Natural killer cell treated with Interleukin-12 subunit alpha and Interleukin-12 subunit beta and Interleukin-15 and Interleukin-18, amount 100 ng/mL, for 72 hours (primary cell): ENCODE measurements at regions not wholly inside any gene's neighbourhood (a gene's known extent, or its start where the extent isn't known, plus 50 kb on each side); places are given as distances from the start of the nearest gene placed in this dataset.

Experiments used
- ATAC-seq, 2 donors: fragments of 150-1000 bp; cut with Tn5 transposase in 1 of 2; sonication (Bioruptor Pico), chemical (Tn5 transposase) in 1 of 2; 2 replicates each; pipeline ENCODE4 v1.10.0; 2021
- DNase-seq: peaks from one replicate; pipeline ENCODE4 v3.0.0; 2022; ENCODE audit warnings: low spot score
- H3K27ac Mint-ChIP-seq, 2 donors: 1 replicate in 1 of 2; 2 replicates in 1 of 2; pipeline ENCODE4 v1.8.0; 2022; ENCODE audit warnings: mixed read lengths in 2 of 2, mild to moderate bottlenecking in 1 of 2, moderate library complexity in 1 of 2
- H3K27me3 Mint-ChIP-seq, 2 donors: 1 replicate in 1 of 2; 2 replicates in 1 of 2; pipeline ENCODE4 v1.8.0; 2022; ENCODE audit warnings: mixed read lengths in 2 of 2
- H3K36me3 Mint-ChIP-seq: one replicate; pipeline ENCODE4 v1.8.0; 2022; ENCODE audit warnings: mixed read lengths
- H3K4me1 Mint-ChIP-seq, 2 donors: 1 replicate in 1 of 2; 2 replicates in 1 of 2; pipeline ENCODE4 v1.8.0; 2022; ENCODE audit warnings: low read depth in 2 of 2, mixed read lengths in 2 of 2, mild to moderate bottlenecking in 1 of 2
- H3K4me3 Mint-ChIP-seq: one replicate; pipeline ENCODE4 v1.8.0; 2022; ENCODE audit warnings: mixed read lengths
- H3K9me3 Mint-ChIP-seq: 2 replicates; pipeline ENCODE4 v1.8.0; 2022; ENCODE audit warnings: mixed read lengths

DNA sequence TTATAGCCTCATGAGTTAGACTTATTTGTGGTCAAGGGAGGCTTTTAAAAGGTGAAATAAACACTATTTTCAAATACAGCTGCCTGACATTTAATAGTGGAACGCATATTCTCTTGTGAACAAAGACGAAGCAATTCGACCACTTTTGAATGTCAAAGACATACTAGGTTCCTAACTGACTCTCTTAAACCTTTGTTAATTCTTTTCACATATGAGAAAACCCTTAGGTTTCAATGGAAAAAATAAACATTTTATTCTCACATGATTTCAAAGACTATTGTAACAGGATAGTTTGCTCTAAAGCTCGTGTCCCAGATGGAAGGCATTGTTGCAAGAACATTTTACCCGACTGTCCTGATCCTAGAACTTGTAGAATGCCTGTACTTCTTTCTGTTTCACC lies 74.8 kb upstream of the BOC start:
- ATAC-seq, result no peak
- no peak for DNase-seq
- no peak overlapping the region for H3K27ac Mint-ChIP-seq
- peaks cover 4% of the 10 kb centered on the region in 2 donors for H3K4me1 Mint-ChIP-seq
- H3K9me3 Mint-ChIP-seq, result no peaks in the 10 kb centered on the region
- H3K4me3 Mint-ChIP-seq, result no peak overlapping the region
- peaks cover 0 to 6% of the 10 kb centered on the region in 2 donors for H3K27me3 Mint-ChIP-seq
- H3K36me3 Mint-ChIP-seq, result no peaks in the 10 kb centered on the region

DNA sequence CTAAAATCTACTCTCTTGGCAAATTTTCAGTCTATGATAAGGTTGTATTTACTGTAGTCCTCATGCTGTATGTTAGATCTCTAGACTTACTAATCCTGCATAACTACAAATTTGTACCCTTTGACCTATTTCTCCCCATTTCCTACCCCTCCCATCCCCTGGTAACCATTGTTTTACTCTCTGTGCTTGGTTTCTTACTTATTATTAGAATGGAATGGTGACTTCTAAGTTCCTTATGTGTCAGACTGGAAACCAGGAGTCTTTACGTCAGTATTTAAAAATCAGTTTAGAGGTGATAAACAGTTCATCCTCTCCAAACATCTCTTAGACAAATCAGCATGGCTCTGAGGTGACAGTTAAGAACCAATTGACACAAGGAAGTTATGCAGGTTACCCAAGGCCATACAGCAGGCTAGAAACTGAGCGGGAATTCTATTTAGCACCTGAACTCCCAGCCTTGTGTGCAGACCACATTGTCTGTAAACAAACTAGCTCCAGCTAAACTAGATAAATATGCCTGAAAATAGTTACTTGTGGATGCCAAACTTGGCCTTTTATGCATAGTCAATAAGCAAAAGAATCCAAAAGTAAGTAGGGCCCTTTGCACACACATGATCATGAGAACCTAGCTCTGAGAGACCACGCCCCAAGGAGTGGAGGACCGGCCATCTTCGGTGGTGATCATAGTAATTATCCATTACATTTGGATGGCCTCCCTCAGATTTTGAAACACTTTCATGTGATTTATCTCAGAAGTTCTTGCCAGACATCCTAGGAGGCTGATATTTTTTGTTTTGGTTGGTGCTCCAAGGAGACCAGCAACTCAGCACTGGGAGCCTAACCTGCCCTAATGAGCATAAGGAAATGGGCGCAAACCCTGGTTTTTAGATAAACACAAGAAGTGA lies 72.3 kb upstream of the BOC start:
- peaks cover 4% of the 10 kb centered on the region in 2 donors for H3K4me1 Mint-ChIP-seq
- no peaks in the 10 kb centered on the region for H3K36me3 Mint-ChIP-seq
- H3K9me3 Mint-ChIP-seq, result no peaks in the 10 kb centered on the region
- ATAC-seq (no peak), DNase-seq (no peak)
- H3K4me3 Mint-ChIP-seq, result no peak overlapping the region
- peaks cover 6 to 7% of the 10 kb centered on the region in 2 donors for H3K27me3 Mint-ChIP-seq
- H3K27ac Mint-ChIP-seq, result no peak overlapping the region

DNA sequence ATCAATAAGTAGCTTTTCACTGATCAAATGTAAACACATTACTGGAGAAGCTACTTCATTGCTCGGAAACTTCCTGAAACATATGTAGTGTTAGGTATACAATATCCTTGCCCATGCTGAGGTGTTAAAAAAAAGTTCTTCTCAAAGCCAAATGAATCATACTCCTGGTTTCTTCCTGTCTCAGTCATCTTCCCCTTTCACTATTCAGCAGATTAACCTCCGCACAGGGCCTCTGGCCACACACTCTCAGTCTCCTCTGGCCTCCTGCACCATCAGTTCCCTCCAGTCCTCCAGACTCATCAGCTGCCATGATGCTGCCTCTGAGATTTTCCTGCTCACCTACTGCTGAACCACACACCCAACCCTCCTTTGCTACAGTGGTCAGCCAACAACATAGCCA lies 70.5 kb upstream of the BOC start:
- ATAC-seq (peak; percentile 57 to 63), DNase-seq (no peak)
- Mint-ChIP-seq H3K27ac (no peak overlapping the region), H3K36me3 (no peaks in the 10 kb centered on the region), H3K4me3 (no peak overlapping the region), H3K27me3 (peaks cover 6 to 16% of the 10 kb centered on the region in 2 donors), H3K9me3 (no peaks in the 10 kb centered on the region), H3K4me1 (peaks cover 4% of the 10 kb centered on the region in 2 donors)

DNA sequence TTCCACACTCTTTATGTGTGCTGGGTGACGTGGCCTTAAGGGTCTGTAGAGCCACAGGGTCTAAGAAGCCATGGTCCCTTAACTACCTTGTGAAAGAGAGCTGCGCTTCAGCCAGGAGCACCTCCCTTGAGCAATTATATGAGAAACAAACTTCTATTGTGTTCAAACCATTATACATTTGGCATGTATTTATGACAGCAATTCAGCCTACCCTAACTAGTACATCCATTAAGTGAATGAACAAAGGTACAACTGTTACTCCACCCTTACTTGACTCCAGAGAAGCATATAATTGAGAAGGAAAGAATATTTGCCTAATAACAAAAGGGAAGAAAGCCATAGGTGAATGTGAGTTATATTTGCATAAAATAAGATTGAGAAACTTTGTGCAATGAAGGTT lies 69.8 kb upstream of the BOC start:
- Mint-ChIP-seq H3K9me3 (no peaks in the 10 kb centered on the region), H3K27ac (no peak overlapping the region), H3K4me3 (no peak overlapping the region), H3K4me1 (peaks cover 4% of the 10 kb centered on the region in 2 donors), H3K36me3 (no peaks in the 10 kb centered on the region), H3K27me3 (peaks cover 8 to 23% of the 10 kb centered on the region in 2 donors)
- no peak for DNase-seq
- no peak for ATAC-seq

DNA sequence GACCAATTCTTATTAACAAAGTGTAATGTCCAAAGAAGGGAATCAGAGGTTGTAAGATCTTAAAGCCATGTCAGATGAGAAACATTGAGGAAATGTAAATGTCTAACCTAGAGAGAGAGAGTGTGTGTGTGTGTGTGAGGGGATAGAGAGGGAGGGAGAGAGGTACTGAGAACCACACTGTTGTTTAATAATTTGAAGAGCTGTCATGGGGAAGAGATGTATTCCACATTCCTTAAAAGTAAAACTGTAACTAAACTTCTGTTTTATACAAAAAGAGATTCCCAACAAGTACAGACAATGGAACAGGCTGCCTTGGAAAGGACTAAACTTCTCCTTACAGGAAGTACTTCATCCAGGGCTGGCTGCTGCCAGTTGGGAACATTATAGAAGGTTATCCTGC lies 68.9 kb upstream of the BOC start:
- Mint-ChIP-seq H3K4me3 (no peak overlapping the region), H3K9me3 (no peaks in the 10 kb centered on the region), H3K27ac (no peak overlapping the region), H3K36me3 (no peaks in the 10 kb centered on the region), H3K4me1 (peaks cover 4% of the 10 kb centered on the region in 2 donors), H3K27me3 (peaks cover 7 to 26% of the 10 kb centered on the region in 2 donors)
- ATAC-seq (no peak), DNase-seq (no peak)

DNA sequence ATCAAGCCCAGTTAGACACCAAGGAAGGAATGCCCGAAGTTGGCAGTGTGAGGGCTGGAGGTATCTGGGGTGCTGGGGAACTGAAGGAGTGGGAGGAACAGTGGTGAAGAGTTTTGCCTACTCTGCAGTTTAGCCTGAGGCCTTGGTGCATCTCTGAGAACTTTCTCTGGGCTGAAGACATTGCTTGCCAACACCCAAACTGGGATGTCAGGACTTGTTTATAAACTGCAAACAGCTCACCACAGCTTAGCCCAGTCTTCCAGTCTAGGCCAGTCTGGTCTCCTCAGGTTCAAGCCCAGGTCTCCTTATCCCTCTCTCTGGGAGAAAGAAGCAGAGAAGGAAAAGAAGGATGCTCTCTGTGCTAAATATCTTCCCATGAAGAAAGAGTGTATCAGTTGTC lies 68.0 kb upstream of the BOC start:
- ATAC-seq (no peak), DNase-seq (no peak)
- Mint-ChIP-seq H3K36me3 (no peaks in the 10 kb centered on the region), H3K27ac (no peak overlapping the region), H3K9me3 (no peaks in the 10 kb centered on the region), H3K27me3 (peaks cover 13 to 34% of the 10 kb centered on the region in 2 donors), H3K4me1 (peaks cover 4% of the 10 kb centered on the region in 2 donors), H3K4me3 (no peak overlapping the region)

DNA sequence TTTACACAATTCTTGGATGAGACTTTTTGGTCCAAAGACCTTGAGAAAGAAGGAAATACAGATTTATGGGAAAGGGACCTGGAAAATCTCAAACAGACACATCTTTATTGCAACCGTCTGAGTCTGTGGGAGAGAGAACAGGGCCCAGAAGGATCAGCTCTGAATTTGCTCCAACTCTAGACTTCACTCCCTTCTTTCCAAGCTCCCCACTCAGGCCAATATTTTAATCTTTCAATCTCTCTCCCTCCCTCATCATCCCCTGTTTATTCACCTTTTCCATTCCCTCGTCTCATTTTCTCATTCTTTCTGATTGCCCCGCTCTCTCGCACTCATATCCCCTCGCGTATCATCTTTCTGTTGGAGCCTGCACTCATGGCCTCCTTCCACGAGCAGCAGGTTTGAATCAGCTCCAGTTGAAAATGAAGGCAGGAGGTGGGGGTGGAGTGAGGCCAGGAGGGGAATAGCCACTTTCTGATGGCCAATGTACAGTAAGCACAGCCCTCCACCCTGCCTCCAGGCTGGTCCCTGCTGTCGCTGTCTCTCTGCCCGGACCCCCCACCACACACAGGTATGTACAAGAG lies 63.6 kb upstream of the BOC start:
- H3K9me3 Mint-ChIP-seq, result no peaks in the 10 kb centered on the region
- DNase-seq (no peak), ATAC-seq (no peak)
- no peaks in the 10 kb centered on the region for H3K4me1 Mint-ChIP-seq
- no peak overlapping the region for H3K4me3 Mint-ChIP-seq
- peaks cover 19 to 34% of the 10 kb centered on the region in 2 donors for H3K27me3 Mint-ChIP-seq
- no peak overlapping the region for H3K27ac Mint-ChIP-seq
- H3K36me3 Mint-ChIP-seq, result no peaks in the 10 kb centered on the region

DNA sequence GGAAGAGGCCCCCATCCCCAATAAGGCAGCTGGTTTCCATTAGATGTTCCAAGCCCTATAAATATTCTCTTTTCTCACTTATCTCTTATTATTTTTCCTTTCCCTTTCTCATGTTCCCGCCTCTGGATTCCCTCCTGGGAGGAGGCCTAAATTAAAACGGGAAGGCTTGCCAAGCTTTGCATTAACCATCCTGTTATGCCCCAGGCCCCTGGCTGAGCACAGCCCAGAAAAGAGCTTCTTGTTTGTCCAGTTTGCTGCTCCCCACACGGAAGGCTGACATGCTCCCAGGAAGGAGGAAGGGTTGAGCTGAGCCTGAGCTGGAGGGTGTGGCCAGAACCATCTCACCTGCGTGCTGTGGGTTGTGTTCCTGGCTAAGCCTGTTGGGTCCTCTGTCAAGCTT lies 63.1 kb upstream of the BOC start:
- H3K27me3 Mint-ChIP-seq, result peaks cover 19 to 34% of the 10 kb centered on the region in 2 donors
- no peaks in the 10 kb centered on the region for H3K36me3 Mint-ChIP-seq

DNA sequence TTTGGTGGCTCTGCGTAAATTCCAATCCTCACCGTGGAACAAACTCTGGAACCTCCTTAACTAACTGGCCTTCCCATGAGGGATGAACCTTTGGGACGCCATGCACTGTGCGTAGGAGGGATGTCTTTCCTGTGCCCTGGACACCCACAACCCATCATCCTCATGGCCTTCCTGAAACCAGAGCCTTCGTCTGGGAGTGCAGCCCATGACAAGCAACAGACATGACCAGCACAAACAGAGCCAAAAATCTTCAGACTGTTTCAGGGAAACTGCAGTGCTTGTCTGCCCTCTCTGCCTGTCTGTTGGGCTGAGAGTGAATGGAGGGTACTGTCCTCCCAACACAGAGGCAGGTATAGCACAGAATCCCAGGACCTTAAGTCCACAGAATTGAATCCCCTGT lies 61.1 kb upstream of the BOC start:
- ATAC-seq, result no peak
- Mint-ChIP-seq H3K4me1 (no peaks in the 10 kb centered on the region), H3K27me3 (peaks cover 19 to 30% of the 10 kb centered on the region in 2 donors), H3K4me3 (no peak overlapping the region), H3K9me3 (no peaks in the 10 kb centered on the region), H3K36me3 (no peaks in the 10 kb centered on the region), H3K27ac (no peak overlapping the region)
- DNase-seq, result no peak

More for the DNA sequence above, 63.1 kb upstream of the BOC start:
- H3K27ac Mint-ChIP-seq, result no peak overlapping the region
- no peaks in the 10 kb centered on the region for H3K4me1 Mint-ChIP-seq
- no peak for ATAC-seq
- H3K9me3 Mint-ChIP-seq, result no peaks in the 10 kb centered on the region
- no peak for DNase-seq
- no peak overlapping the region for H3K4me3 Mint-ChIP-seq

DNA sequence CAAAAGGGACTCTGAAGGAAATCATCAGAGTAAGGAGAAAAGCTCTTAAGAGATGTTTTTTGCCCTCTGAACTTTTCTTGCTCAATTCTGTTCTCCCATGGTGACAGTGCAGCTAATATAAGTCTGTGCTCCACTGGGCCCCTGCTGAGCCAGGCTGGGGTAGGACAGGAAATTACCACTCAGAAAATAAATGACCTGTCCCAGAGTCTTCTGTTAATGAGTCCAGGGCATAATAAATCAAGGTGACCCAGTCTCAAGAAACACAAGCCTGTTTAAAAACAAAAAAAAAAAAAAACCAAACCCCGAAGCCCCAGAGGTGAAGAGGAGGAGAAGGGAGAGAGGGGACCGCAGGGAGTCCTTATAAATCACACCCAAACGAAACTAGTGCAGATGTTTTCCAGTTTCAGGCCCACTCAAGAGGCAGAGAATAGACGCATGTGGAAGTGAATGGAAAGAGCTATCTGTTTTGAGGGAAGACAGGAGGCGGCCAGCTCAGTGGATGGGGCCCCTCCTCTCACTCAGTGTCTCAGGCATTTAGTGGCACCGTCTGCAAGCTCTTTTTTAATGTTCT lies 59.8 kb upstream of the BOC start:
- no peak for DNase-seq
- peaks cover 17% of the 10 kb centered on the region in 2 donors for H3K27me3 Mint-ChIP-seq
- no peaks in the 10 kb centered on the region for H3K36me3 Mint-ChIP-seq
- no peak overlapping the region for H3K27ac Mint-ChIP-seq
- no peak for ATAC-seq
- no peak overlapping the region for H3K4me3 Mint-ChIP-seq
- H3K4me1 Mint-ChIP-seq, result peaks cover 0 to 2% of the 10 kb centered on the region in 2 donors
- no peaks in the 10 kb centered on the region for H3K9me3 Mint-ChIP-seq

DNA sequence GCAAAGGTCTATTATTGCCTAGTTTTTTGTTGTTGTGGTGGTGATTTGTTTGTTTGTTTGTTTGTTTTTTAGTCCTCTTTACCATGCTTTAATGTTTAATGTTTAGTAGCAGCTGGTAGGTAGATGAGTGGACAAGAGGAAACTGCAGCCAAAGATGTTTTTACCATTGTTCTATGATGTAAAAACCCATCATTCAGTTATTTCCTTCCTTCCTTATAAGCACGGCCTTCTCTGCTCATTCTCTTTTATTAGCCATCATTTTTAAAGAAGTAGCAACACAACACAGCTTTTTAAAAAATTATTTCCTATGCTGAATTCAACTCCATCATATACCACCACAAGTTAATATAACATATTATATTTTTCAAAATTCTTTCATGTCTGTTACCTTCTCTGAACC lies 58.5 kb upstream of the BOC start:
- H3K4me3 Mint-ChIP-seq, result no peak overlapping the region
- no peak overlapping the region for H3K27ac Mint-ChIP-seq
- DNase-seq, result no peak
- ATAC-seq, result no peak
- no peaks in the 10 kb centered on the region for H3K9me3 Mint-ChIP-seq
- H3K4me1 Mint-ChIP-seq, result peaks cover 0 to 2% of the 10 kb centered on the region in 2 donors
- no peaks in the 10 kb centered on the region for H3K36me3 Mint-ChIP-seq
- peaks cover 10 to 12% of the 10 kb centered on the region in 2 donors for H3K27me3 Mint-ChIP-seq

DNA sequence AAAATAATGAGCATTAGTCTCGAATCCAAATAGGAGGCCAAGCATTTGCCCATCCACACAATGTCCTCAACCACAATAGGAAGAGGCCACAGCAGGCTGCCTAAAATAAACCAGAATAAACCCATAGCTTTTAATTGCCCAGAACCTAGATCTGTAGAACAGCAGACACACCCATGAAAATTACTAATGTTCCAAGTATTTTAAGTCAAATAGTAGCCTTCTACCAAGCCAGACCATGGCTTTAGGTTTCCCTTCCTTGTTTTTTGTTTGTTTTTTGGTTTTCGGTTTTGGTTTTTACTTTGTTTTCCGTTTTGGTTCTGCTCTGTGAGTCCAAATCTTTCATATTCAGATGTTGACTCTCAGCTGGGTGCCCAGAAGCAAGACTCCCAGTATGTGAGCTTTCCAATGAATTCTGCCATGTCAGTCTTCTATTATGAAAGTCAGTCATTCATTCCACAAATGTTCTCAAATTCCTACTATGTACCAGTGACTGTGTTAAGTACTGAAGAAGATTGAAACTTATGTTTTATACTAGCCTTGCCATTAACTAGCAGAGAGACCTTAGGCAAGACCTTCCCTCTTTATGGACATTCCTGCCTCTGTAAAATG lies 57.8 kb upstream of the BOC start:
- Mint-ChIP-seq H3K4me1 (peaks cover 0 to 2% of the 10 kb centered on the region in 2 donors), H3K27me3 (peaks cover 6 to 8% of the 10 kb centered on the region in 2 donors), H3K27ac (no peak overlapping the region), H3K36me3 (no peaks in the 10 kb centered on the region), H3K4me3 (no peak overlapping the region), H3K9me3 (no peaks in the 10 kb centered on the region)
- ATAC-seq (no peak), DNase-seq (no peak)

DNA sequence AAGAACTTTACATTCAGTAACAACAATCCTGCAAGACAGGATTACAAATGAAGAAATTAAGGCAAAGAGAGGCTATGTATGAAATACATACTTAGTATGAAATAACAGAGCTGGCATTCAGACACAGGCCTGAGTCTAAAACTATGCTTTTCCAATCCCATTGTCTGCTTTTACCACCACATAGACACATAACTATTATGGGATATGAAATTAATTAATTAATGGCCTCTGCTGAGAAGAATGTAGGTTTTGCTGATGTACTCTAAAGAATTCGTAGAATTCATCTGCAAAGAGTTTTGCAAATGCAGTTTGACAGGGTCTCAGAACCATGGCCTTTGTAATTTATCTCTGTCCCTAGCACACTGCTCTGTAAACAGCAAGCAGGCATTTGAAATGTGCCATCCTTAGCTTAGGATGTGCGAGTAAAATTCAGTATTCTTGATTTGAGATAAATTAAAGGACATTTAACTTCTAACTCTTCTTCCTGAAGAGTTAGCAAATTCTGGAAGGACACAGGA lies 54.5 kb upstream of the BOC start:
- no peak overlapping the region for H3K4me3 Mint-ChIP-seq
- H3K36me3 Mint-ChIP-seq, result no peaks in the 10 kb centered on the region

More for the DNA sequence above, 54.5 kb upstream of the BOC start:
- no peaks in the 10 kb centered on the region for H3K9me3 Mint-ChIP-seq
- no peak for DNase-seq
- no peak for ATAC-seq
- H3K27me3 Mint-ChIP-seq, result peaks cover 5 to 17% of the 10 kb centered on the region in 2 donors
- H3K4me1 Mint-ChIP-seq, result peaks cover 0 to 2% of the 10 kb centered on the region in 2 donors
- H3K27ac Mint-ChIP-seq, result no peak overlapping the region
